Ramos (cell line): ENCODE measurements at regions not wholly inside any gene's neighbourhood (a gene's known extent, or its start where the extent isn't known, plus 50 kb on each side); places are given as distances from the start of the nearest gene placed in this dataset.
"Not testable (repeated sequence)": the region's sequence is repeated elsewhere in the genome, so short reads cannot be mapped to it uniquely, and the experiment has no call there.

ENCODE experiments used
- in situ Hi-C: fragments of 300-500 bp; cut with MboI; formaldehyde crosslinking; loops from one replicate; pipeline ENCODE4 v1.14.3; 2022; ENCODE audit warnings: low sequenced_read_pairs; ENCODE audit not compliant: unreplicated experiment

DNA sequence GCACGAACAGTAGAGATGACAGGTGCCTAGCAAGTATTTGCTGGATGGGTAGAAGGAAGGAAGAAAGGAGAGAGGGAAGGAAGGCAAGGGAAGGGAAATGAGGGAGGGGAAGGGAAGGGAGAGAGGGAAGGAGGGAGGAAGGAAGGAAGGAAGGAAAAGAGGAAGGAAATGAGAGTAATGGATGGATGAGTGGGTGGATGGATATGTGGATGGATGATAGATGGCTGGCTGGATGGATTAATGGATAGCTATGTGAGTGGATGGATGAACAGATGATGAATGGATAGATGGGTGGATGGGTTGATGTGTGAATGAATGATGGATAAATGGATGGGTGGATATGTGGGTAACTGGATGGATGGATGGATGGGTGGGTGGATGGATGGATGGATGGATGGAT, 125.9 kb upstream of the FGF3 start:
- in situ Hi-C loops = no loop called here

DNA sequence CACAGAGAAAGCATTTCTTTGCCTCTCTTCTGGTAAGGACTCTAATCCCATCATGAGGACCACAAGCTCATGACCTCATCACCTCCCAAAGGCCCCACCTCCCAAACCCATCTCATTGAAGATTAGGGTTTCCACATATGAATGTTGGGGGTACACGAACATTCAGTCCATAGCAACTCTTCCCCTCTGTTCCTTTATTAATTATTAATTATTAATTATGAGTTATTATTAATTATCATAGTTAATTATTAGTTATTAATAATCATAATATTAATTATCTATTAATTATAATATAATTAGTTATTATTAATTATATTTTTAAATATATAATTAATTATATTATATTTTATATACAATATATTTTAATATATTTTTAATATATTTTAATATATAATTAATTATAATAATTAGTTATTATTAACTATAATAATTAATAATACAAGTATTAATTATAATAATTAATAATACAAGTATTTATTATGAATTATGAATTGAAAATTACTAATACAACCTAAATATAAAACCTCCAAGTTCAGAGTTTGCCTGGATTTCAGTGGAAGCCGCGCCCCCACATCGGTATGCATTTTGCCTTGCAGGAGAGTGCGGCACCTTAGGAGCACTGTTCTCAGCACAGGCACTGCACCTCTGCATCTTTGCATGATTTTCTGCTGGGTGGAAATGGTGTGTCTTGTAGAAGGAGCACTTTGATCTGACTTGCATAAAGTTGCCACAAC, 128.0 kb upstream of the FGF3 start:
- in situ Hi-C loops = no loop called here

DNA sequence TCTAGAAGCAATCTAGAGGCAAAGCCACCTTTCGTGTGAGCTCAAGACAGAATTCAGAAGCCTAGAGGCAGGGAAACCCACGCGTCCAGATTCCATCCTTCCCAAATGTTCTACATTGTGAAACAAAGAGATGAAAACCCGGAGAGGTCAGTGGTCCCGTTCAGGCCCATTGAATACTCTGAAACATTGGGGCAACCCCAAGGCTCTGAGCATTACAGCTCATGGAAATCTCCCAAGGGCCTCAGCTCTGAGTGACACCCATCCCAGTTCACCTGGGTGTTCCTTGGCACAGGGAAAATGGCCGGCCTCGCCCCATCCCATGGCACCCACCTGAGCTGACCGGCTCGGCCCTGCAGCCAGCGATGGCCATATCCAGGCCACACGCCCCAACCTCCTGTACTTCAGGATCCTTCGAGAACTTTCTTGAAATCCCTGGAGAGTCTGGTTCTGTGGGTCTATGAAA, 128.6 kb upstream of the FGF3 start:
- in situ Hi-C loops = no loop called here

DNA sequence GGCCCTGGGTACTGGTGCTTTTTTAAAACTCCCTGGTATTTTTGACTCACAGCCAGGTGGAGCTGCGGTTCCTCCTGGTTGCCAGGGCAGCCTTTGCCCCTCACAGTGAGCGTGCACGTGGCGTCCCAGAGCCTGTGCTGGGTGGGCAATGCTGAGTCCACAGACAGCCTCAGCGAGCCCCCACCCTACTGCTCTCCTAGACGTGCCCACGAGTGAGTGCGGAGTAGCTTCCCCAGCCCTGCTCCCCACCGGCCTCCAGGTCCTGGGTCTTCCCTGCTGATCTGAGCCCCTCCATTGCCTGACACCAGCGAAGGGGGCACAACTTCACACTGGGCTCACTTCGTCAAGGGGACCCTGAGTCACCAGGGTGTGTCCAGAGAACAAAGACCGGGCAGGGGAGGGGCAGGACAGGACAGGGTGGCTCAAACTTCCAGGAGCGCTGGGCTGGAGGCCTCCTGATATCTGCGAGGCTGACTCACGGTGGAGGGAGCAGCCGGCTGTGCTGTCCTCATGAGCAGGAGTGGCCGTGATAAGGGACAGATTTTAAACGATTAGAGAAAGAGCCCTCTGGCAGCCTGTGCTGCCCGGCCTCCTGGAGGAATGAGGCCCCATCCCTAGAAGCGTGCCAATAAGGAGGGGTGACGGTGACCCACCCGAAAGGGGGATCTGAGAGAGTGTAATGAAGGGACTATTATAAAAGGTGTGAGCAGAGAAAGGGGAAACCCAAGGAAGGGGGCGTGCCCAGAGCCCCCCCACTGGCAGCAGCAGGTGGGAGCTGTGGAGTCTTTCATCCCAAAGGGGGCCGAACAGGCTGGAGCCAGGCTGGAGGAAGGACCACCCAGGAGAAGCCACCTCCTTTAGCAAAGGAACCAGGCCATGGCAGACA, 129.3 kb upstream of the FGF3 start:
- in situ Hi-C loops = no loop called here

DNA sequence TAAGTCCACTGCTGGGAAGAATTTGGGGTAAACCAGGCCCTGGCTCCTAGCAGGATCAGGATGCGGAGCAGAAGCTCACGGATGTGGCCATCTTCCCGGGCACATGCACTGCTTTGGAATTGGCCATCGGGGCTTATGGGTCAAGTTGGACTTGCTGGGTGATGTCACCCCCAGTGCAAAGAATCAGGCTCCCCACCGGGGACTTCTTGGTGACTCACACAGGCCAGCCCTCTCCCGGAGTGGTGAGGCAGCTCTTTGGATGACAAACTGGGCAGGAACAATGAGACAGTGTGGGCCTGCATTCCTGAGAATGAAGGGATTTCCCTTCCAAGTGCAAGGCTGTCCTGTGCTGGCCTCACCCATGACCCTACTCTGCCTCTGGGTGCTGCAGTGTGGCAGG, 128.8 kb upstream of the ANO1 start:
- in situ Hi-C loops = no loop called here

DNA sequence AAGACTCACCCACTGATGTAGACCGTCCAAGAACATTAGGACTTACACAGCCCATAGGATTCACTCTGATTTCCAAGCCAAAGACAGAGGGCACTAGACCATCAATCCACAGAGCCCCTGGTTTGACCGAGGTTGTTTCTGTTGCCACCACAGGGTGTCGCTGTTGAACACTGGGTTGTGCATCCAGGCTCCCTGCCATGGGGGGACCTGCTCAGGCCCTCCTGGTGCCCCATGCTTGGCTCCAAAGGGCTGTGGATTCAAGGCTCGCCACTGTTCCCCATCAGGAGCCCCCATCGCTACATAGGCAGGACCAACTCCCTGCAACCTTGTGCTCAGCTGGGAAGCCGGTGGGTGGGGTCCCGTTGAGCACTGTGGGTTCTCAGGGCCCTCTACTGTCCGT, 128.0 kb upstream of the ANO1 start:
- in situ Hi-C loops = no loop called here

DNA sequence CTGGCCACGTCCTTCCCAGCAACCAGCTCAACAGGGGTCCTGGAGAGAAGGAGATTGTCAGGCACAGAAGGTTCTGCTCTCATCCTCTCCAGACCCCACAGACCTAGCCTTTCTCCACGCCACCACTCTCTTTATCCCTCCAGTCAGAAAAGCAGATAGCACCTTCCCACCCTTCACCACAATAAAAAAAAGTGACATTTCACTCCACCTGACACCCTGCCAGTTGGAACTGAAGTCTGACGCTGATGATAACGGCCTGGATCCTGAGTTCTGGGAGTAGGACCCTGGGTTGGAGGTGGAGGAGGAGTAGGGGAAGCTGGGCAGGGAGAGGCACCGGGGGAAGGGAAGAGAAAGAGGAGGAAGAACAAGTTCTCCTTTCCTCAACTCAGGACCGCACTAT, 127.5 kb upstream of the ANO1 start:
- in situ Hi-C loops = no loop called here

DNA sequence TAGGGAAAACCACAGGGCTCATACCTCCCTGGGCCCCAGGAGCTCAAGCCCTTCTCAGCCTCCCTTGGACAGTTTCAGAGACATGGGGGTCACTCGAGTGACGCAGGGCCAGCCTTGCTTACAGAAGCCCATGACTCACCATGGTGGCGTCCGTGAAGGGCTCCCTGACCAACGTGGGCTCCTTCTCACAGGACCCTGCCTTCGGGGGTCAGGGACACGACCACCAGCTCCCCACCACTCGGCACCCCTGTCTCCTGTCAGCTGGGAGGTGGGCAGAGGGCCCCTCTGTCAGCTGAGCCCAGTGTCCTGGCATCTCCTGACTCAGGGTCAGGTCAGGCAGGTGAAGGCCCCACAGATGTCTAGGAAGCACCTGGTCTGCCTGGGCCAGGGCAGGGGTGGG, 126.3 kb upstream of the ANO1 start:
- in situ Hi-C loops = no loop called here

DNA sequence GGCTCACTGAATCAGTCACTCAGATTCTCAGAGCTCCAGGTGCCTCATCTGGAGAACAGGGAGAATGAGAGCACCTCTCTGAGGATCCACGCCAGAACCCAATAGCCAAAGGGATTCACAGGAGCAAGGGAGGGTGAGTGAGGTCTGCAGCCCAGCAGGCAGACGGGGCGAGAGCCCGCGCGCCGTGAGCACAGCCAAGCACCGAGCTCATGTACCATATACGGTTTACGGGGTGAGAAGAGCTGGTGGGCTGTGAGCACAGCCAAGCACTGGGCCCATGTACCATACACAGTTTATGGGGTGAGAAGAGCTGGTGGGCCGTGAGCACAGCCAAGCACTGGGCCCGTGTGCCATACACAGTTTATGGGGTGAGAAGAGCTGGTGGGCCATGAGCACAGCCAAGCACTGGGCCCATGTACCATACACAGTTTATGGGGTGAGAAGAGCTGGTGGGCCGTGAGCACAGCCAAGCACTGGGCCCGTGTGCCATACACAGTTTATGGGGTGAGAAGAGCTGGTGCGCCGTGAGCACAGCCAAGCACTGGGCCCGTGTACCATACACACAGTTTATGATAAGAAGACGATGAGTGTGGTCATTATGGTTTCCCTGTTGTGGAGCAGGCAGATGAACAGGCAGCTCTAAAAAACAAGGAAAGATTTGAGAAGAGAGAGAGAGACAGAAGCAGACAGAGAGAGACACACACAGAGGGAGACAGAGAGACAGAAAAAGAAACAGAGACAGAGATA, 125.7 kb upstream of the ANO1 start:
- in situ Hi-C loops = not testable (repeated sequence)

DNA sequence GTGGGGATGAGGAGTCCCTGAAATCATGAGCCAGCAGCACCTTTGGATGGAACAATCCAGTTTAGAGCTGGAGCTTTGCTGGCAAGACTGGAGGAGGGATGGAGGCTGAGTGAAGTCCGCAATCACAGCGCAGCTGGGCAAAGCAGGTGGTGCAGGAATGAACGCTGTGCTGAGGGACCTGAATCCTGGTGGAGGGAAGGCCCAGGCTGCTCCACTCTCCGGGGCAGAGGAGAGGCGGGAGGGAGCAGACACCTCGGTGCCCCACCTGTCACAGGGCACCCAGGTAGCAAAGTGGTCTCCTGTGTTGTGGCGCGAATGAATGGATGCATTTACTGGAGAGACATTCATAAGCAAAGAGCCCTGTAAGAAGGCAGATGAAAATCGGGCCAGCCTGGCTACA, 124.8 kb upstream of the ANO1 start:
- in situ Hi-C loops = no loop called here

DNA sequence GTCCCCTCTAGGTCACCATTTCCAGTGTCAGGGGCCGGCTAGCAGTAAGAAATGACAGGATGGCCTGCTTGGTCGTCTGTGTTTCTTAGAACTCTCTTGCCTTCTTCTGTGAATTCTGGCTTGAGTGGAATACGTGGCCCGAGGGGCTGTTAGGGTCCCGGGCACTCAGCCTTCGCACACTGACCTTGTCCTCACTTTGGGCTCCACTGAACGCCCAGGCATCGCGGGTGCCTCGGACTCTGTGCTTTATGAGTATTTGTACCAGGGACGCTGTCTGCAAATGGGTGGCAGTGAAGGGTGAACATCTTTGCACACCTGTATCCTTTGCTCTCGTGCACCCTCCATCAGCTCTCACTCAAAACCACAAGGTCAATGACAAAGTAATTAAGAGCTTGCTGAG, 123.4 kb upstream of the ANO1 start:
- in situ Hi-C loops = no loop called here

DNA sequence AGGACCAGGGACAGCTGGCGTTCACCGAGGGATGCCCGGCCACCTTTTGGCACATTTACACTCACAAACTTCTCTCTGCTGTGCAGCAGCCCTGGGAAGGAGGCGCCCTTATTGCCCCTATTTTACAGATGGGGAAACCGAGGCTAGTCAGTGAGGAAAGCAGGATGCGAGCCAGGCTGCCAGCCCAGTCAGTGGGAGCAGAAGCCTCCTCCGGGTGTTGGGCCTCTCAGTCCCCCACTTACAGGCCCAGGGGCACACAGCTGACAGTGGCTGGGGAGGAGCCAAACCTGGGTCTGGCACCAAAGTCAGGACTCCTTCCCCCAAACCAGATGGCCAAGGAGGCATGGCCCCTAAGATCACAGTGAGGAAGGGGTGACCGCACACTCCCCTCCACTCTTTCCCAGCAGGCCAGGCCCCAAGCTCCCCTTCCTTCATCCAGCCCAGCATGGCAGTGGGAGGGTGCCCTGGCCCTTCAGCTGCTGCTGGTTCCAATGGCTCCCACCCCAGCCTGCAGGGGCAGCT, 121.4 kb upstream of the ANO1 start:
- in situ Hi-C loops = no loop called here

DNA sequence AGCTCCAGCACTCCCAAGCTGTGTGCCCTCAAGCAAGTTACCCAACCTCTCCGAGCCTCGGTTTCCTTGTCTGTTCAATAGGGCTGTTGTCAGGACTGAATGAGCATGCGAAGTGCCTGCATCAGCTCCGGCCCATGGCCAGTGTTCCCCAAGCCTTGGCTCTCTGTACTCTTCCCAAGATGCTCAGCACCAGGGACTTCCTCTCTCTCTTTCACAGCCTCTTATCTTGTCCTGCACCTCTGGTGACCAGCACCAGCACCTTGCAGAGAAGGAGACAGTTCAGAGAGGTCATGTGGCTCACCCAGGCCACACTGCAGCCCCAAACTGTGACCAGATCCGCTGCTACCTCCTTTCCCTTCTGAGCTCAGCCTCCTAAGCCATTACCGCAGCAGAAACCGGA, 120.3 kb upstream of the ANO1 start:
- in situ Hi-C loops = no loop called here

DNA sequence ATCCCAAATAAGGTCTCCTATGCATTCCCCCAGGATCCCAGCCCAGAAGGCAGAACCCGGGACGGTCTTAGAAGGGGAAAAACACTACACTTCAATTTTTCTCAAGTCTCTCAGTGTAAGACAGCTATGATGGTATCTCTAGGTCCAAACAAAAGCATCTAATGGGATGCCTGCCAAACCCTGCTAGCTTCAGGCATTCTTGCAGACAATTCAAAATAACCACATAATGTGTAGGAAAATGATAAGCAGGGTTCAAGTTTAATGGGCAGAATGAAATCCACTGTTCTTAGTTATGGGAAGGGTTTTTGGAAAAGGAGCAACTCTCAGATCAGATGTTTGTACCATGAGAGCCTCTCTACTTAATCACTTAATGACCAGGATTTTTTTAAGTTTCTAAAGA, 119.8 kb upstream of the ANO1 start:
- in situ Hi-C loops = no loop called here

DNA sequence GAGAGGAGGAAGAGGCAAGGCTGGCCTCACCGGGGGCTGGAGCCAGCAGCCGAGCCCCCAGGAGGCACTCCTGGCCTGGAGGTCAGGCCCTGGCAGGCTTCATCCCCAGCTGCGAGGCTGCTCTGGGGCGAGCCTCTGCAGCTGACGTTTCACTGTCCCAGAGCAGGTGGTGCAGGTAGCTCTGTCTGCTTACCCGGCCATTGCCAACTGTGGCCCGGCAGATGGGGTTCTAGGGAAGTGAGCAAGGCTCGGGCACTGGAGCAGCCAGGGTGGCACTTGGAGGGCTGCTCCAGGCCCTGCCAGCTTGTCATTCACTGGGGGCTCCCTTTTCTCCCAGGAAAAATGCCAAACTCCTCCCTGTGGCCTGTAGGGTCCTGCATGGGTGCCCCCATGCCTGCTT, 118.7 kb upstream of the ANO1 start:
- in situ Hi-C loops = no loop called here

DNA sequence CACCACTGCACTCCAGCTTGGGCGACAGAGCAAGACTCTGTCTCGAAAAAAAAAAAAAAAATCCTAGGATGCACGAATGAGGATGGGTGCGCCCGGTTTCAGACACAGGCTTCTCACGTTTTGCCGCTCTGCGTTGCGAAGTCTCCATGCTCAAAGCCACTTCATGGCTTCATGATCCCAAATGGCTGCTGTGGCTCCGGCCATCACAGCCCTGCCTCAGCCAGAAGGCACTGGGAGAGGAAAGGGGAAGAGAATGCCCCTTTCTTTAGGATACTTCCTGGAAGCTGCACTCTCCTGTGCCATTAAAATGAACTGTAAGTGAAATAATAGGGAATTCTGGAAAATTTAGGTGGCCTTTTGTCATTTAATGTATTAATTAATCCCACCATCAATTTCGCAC, 116.4 kb upstream of the ANO1 start:
- in situ Hi-C loops = no loop called here

DNA sequence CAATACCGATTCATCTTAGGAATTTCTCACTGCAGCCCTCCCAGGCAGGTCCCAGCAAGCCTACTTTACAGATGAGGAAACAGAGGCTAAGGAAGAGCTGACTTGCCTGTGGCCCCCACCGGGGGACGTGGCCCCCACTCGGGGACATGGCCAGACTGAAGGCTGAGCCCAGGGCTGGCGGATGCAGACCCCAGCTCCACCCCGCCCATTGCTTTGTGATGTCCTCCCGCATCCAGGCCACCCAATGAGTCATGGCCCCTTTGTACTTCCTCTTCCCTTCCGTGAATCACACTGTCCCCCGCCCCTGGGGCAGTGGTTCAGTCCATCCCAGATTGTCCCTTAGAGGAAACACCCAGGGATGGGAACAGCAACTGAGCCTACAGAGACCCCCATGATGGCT, 116.0 kb upstream of the ANO1 start:
- in situ Hi-C loops = no loop called here

DNA sequence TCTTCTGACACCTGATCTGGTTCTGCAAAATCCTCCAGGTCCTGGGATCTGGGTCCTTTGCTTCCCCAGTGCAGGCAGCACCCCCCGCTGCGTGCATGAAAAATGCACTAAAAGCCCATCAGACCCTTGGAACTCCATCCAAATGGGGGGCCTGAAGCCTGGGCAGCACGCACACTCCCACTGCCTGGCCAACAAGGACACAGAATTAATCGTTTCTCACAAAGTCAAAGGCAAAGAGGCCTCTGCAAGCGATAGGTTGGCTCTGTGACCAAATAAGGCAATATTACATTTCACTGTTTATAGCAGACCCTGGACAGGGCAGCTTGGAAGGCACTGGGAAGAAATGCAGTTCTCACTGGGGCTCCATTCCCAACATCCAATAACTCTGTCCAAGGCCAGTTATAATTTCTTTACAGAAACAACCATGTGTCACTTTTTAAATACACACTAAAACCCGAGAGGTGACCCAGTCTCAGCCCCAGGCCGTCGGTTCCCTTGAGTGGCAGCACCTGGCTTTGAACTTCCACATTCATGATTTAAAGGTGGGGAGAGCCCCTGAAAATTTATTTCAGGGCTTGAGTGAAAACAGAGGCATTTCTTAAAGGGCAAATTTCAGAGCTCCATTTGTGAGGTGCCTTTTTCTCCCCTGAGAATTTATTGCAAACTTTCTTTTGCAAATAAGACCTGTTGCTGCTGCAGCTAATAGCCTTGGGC, 114.4 kb upstream of the ANO1 start:
- in situ Hi-C loops = no loop called here

DNA sequence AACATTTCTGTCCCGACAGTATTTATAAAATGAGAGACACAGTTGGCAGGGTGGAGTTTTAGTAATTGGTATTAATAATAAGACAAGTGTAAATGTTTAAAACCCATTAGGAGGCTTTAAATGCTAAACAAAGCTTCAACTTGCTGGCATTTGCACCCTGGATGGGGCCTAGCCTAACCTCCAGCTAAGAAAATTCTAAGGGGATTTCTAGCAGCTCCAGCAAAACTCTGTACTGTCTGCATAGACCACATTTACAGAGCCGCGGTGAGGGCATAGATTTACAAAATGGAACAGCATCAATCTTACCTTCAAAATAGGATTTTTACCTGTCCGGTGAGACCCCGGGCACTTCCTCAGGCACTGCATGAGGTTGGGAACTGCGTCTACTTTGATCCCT, 113.9 kb upstream of the ANO1 start:
- in situ Hi-C loops = no loop called here
